GM19395 (cell line): ENCODE measurements at regions not wholly inside any gene's neighbourhood (a gene's known extent, or its start where the extent isn't known, plus 50 kb on each side); places are given as distances from the start of the nearest gene placed in this dataset.
"Not testable (repeated sequence)": the region's sequence is repeated elsewhere in the genome, so short reads cannot be mapped to it uniquely, and the experiment has no call there.

Experiments used
- ATAC-seq: cut with Tn5 transposase; IDR thresholded peaks from one replicate; pipeline ENCODE4 v1.9.1; 2021; ENCODE audit warnings: mild to moderate bottlenecking, moderate library complexity; ENCODE audit not compliant: unreplicated experiment

DNA sequence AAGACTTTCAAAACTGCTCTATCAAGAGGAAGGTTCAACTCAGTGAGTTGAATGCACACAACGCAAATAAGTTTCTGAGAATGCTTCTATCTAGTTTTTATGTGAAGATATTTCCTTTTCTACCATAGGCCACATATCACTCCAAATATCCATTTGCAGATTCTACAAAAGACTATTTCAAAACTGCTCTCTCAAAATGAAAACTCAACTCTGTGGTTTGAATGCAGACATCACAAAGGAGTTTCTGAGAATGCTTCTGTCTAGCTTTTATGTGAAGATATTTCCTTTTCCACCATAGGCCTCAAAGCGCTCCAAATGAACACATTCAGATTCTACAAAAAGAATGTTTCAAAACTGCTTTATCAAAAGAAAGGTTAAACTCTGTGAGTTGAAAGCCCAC lies 1093.1 kb upstream of the DEFB115 start:
- not testable (repeated sequence) for ATAC-seq

- no peak for ATAC-seq
Observed at GRCh38 chr20:30167540-30167939, 1089.9 kb upstream of the DEFB115 start.

DNA sequence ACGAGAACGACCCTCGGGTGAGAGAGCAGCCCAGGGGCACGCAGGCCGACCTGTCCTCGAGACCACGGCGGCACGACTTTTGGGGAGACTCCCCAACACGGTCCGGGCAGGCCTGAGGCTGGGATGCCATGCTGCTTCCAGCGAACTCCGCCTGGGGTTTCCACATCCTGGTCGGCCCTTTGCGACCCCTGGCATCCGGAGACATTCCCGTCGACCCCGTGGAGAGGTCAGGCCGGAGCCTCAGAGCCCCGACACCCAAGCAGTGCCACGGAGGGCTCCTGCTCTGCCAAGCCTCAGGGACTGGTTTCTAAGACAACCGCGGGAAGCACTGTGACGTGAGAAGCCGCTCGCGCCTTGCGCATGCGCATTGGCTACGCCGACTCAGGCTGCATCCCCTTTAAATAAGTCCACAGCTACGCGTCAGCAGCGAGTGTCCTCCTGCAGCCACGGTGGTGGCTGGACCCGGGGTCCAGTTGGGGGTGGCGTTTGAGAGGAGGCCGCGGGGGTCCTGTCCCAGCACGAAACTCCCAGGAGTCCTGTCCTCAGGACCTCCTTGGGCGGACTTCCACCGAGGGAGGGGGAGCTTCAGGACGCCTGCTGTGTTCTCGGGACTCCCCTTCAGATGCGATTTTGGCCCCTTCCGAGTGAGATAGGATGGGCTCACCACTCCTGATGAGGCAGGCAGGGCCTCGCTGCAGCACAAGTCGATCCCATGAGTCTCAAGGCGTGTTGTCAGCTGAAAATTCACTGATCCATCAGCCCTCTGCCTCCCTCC lies 1089.3 kb upstream of the DEFB115 start:
- no peak for ATAC-seq

DNA sequence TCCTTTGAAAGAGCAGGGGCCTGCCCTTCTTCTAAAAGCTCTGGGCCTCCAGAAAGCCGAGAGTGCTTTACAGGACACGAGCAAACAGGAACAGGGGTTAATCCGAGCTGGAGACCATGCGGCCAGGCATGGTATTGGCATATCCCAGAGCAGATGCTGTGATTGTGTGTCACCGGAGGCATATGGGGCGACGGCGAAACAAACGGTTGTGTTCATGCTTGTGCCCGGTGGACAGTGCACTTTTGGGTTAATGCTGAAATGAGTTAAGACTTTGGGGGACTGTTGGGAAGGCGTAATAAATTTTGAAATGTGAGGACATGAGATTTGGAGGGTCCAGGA lies 1088.7 kb upstream of the DEFB115 start:
- ATAC-seq, result no peak

- no peak for ATAC-seq
Observed at GRCh38 chr20:30175681-30176080, 1081.8 kb upstream of the DEFB115 start.

DNA sequence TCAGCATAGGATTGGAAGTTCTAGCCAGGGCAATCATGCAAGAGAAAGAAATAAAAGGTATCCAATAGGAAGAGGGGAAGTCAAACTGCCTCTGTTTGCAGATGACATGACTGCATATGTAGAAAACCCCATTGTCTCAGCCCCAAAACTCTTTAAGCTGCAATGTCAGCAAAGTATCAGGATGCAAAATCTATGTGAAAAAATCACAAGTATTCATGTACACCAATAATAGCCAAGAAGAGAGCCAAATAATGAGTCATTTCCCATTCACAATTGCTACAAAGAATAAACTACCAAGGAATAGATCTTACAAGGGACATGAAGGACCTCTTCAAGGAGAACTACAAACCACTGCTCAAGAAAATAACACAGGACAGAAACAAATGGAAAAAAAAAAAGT lies 1074.3 kb upstream of the DEFB115 start:
- not testable (repeated sequence) for ATAC-seq

GRCh38 chr20:30191785-30192184 lies 1065.7 kb upstream of the DEFB115 start:
- not testable (repeated sequence) for ATAC-seq

- ATAC-seq, result not testable (repeated sequence)
Observed at GRCh38 chr20:30234477-30234876, 1023.0 kb upstream of the DEFB115 start.

- ATAC-seq, result not testable (repeated sequence)
Observed at GRCh38 chr20:30275073-30275472, 982.4 kb upstream of the DEFB115 start.

- no peak for ATAC-seq
Observed at GRCh38 chr20:30281584-30282197, 975.8 kb upstream of the DEFB115 start.

- ATAC-seq, result not testable (repeated sequence)
Observed at GRCh38 chr20:30283476-30284280, 973.8 kb upstream of the DEFB115 start.

GRCh38 chr20:30284281-30284905 lies 973.1 kb upstream of the DEFB115 start:
- no peak for ATAC-seq

DNA sequence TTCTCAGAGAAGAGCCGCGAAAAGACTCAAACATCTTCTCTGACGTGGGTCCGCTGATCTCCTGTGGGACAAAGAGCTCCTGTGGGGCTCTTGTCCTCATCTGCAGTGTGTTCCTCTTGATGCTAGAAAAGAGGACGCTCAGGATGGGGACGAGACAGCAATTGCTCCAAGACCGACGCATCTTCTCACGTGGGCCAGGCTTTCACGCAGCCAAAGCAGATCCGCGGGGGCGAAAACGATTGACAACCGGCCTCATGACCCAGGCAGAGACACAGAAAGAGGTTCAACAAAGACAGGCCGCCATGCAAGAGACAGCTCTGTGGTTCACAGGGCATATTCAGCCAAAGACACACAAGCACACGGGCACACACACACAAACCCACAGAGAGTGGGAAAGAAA lies 971.8 kb upstream of the DEFB115 start:
- no peak for ATAC-seq

DNA sequence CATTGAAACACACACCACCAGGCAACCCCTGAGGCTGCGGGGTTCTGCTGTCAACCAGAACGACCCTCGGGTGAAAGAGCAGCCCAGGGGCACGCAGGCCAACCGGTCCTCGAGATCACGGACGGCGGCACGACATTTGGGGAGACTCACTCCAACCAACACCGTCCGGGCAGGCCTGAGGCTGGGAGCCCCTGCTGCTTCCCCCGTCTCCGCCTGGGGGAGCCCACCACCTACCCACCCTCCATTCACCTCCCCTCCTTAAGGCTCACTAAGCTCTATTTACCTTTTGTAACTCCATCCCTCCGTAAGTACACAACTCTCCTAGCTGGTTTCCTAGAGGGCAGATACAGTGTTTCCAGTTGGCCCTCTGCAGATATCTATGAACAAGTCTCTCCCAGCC lies 971.3 kb upstream of the DEFB115 start:
- ATAC-seq, result no peak

DNA sequence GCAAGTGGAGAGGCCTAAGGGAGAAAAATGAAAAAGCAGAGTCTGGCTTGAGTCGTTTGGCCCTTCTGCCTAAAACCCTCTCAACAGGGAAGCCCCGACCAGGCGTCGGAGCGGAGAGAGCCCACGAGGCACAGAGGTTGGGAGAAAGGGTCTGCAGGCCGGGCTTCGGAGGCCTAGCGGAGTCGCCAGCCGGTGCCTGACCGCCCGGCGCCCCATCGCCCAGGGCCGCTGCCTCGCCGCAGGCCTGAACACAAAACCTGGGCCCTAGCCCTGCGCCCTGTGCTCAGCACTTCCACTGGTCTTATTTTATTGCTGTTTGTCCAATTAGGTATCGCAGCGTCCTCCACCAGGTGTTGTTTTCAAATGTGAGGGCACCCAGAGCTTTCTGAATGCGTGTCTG lies 970.0 kb upstream of the DEFB115 start:
- ATAC-seq, result not testable (repeated sequence)

DNA sequence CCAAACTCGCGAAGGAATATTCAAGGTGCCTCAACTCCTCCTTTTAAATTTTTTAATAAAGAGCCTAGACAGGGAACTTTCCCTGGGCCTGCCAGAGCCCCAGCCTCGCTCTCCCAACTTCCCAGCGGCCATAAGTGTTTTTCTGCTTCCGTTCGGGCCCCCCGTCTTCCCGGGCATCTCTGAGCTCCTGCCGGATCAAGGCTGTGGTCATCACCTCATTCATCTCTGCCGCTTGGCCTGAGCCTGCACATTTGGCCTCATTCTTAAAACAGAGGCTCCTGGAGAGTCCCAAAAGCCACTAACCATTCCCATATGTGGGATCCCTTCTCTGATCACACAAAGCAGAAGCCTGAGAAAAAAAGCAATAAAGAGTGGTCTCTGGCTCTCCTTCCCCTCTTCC lies 969.1 kb upstream of the DEFB115 start:
- no peak for ATAC-seq

- not testable (repeated sequence) for ATAC-seq
Observed at GRCh38 chr20:30289049-30289448, 968.4 kb upstream of the DEFB115 start.

GRCh38 chr20:30289711-30290141 lies 967.7 kb upstream of the DEFB115 start:
- not testable (repeated sequence) for ATAC-seq

GRCh38 chr20:30290361-30291063 lies 967.0 kb upstream of the DEFB115 start:
- not testable (repeated sequence) for ATAC-seq

DNA sequence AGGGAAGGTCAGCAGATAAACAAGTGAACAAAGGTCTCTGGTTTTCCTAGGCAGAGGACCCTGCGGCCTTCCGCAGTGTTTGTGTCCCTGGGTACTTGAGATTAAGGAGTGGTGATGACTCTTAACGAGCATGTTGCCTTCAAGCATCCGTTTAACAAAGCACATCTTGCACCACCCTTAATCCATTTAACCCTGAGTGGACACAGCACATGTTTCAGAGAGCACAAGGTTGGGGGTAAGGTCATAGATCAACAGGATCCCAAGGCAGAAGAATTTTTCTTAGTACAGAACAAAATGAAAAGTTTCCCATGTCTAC lies 966.4 kb upstream of the DEFB115 start:
- ATAC-seq, result not testable (repeated sequence)

DNA sequence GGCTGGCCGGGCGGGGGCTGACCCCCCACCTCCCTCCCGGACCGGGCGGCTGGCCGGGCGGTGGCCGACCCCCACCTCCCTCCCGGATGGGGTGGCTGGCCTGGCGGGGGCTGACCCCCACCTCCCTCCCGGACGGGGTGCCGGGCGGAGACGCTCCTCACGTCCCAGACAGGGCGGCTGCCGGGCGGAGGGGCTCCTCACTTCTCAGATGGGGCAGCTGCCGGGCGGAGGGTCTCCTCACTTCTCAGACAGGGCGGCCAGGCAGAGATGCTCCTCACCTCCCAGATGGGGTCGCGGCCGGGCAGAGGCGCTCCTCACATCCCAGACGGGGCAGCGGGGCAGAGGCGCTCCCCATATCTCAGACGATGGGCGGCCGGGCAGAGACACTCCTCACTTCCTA lies 965.8 kb upstream of the DEFB115 start:
- ATAC-seq, result not testable (repeated sequence)
